ENCODE measurements at regions not wholly inside any gene's neighbourhood (a gene's known extent, or its start where the extent isn't known, plus 50 kb on each side); places are given as distances from the start of the nearest gene placed in this dataset.

GRCh38 chr4:129369361-129370010 lies 273.5 kb downstream of the C4orf33 start:
- H3K36me3 ChIP-seq: no peaks in the 10 kb centered on the region
- WGBS, 2 donors: 59 to 74% methylated on average over 3 of the region's 3 CpGs
- no peaks in the 10 kb centered on the region for H3K27me3 ChIP-seq
- no peaks in the 10 kb centered on the region for H3K9me3 ChIP-seq
- no peak for ATAC-seq
- intact Hi-C loops (cut with DNase I): loop anchor here in 1 of 3 donors (10.0 kb wide), 1 partner anchor 275 kb away; no protein-coding TSS in a partner anchor
- no peak for FAIRE-seq
- no peak for DNase-seq
- no peaks in the 10 kb centered on the region for H3K4me1 ChIP-seq
- H3K27ac ChIP-seq: no peak overlapping the region
- H3K4me3 ChIP-seq: no peak overlapping the region
- no peak for TF ChIP-seq CTCF (IDR thresholded peaks at IDR 0.05)

- intact Hi-C loops (cut with DNase I): no loop called here
- TF ChIP-seq CTCF (IDR thresholded peaks at IDR 0.05): no peak
- DNase-seq (no peak), ATAC-seq (no peak), FAIRE-seq (no peak)
- H3K9me3 ChIP-seq: no peaks in the 10 kb centered on the region
- no peak overlapping the region for H3K4me3 ChIP-seq
- 64 to 74% methylated on average over 4 of the region's 4 CpGs for WGBS, 2 donors
- no peaks in the 10 kb centered on the region for H3K4me1 ChIP-seq
- no peaks in the 10 kb centered on the region for H3K27me3 ChIP-seq
- H3K27ac ChIP-seq: no peak overlapping the region
- H3K36me3 ChIP-seq: no peaks in the 10 kb centered on the region
Observed at GRCh38 chr4:129371065-129371464, 275.1 kb downstream of the C4orf33 start.

- Histone ChIP-seq H3K36me3 (no peaks in the 10 kb centered on the region), H3K4me3 (no peak overlapping the region), H3K9me3 (no peaks in the 10 kb centered on the region), H3K4me1 (no peaks in the 10 kb centered on the region), H3K27me3 (no peaks in the 10 kb centered on the region), H3K27ac (no peak overlapping the region)
- intact Hi-C loops (cut with DNase I): no loop called here
- WGBS, 2 donors: 59 to 72% methylated on average over 3 of the region's 3 CpGs
- FAIRE-seq (no peak), DNase-seq (no peak), ATAC-seq (no peak)
- TF ChIP-seq CTCF (IDR thresholded peaks at IDR 0.05): no peak
Observed at GRCh38 chr4:129371926-129372325, 276.0 kb downstream of the C4orf33 start.

- H3K36me3 ChIP-seq: no peaks in the 10 kb centered on the region
- H3K4me1 ChIP-seq: no peaks in the 10 kb centered on the region
- WGBS, 2 donors: 21 to 24% methylated on average over 4 of the region's 4 CpGs
- FAIRE-seq (no peak), DNase-seq (no peak), ATAC-seq (no peak)
- no peaks in the 10 kb centered on the region for H3K9me3 ChIP-seq
- H3K27me3 ChIP-seq: no peaks in the 10 kb centered on the region
- TF ChIP-seq CTCF (IDR thresholded peaks at IDR 0.05): no peak
- no peak overlapping the region for H3K27ac ChIP-seq
- intact Hi-C loops (cut with DNase I): no loop called here
- no peak overlapping the region for H3K4me3 ChIP-seq
Observed at GRCh38 chr4:129377131-129377845, 281.3 kb downstream of the C4orf33 start.

- H3K4me1 ChIP-seq: no peaks in the 10 kb centered on the region
- FAIRE-seq: no peak
- no peak for ATAC-seq
- DNase-seq: no peak
- no peaks in the 10 kb centered on the region for H3K9me3 ChIP-seq
- no peak for TF ChIP-seq CTCF (IDR thresholded peaks at IDR 0.05)
- intact Hi-C loops (cut with DNase I): no loop called here
- no peak overlapping the region for H3K27ac ChIP-seq
- WGBS, 2 donors: 40 to 41% methylated on average over 3 of the region's 3 CpGs
- no peaks in the 10 kb centered on the region for H3K36me3 ChIP-seq
- H3K27me3 ChIP-seq: no peaks in the 10 kb centered on the region
- H3K4me3 ChIP-seq: no peak overlapping the region
Observed at GRCh38 chr4:129378364-129378763, 282.4 kb downstream of the C4orf33 start.

Measured in pancreas (tissue), 10 donors.